Activated CD4-positive, CD25-positive, alpha-beta regulatory T cell treated with anti-CD3 and anti-CD28 coated beads, Interleukin-2, amount 50 U/mL, for 16 hours (primary cell): ENCODE measurements at regions not wholly inside any gene's neighbourhood (a gene's known extent, or its start where the extent isn't known, plus 50 kb on each side); places are given as distances from the start of the nearest gene placed in this dataset.
"Not testable (repeated sequence)": the region's sequence is repeated elsewhere in the genome, so short reads cannot be mapped to it uniquely, and the experiment has no call there.

Experiments
- DNase-seq: peaks from one replicate; pipeline ENCODE4 v3.0.0-alpha.2; 2020; ENCODE audit warnings: low read depth, low spot score

- no peak for DNase-seq
These were observed 361.0 kb downstream of the ADGRL2 start for GRCh38 chr1:82161700-82162141.

GRCh38 chr1:82160903-82161302, 360.2 kb downstream of the ADGRL2 start:
- DNase-seq = no peak

- DNase-seq = no peak
These were observed 359.3 kb downstream of the ADGRL2 start for GRCh38 chr1:82160036-82160435.

- DNase-seq = no peak
These were observed 358.2 kb downstream of the ADGRL2 start for GRCh38 chr1:82158981-82159380.

- no peak for DNase-seq
These were observed 353.7 kb downstream of the ADGRL2 start for GRCh38 chr1:82154219-82154970.

- no peak for DNase-seq
These were observed 353.0 kb downstream of the ADGRL2 start for GRCh38 chr1:82153752-82154151.

- no peak for DNase-seq
These were observed 352.5 kb downstream of the ADGRL2 start for GRCh38 chr1:82153272-82153629.

- no peak for DNase-seq
These were observed 351.9 kb downstream of the ADGRL2 start for GRCh38 chr1:82152356-82153271.

- no peak for DNase-seq
These were observed 344.9 kb downstream of the ADGRL2 start for GRCh38 chr1:82145656-82146055.

- no peak for DNase-seq
These were observed 342.5 kb downstream of the ADGRL2 start for GRCh38 chr1:82143108-82143833.

GRCh38 chr1:82141390-82141789, 340.7 kb downstream of the ADGRL2 start:
- no peak for DNase-seq

- DNase-seq = no peak
These were observed 339.2 kb downstream of the ADGRL2 start for GRCh38 chr1:82139751-82140468.

- not testable (repeated sequence) for DNase-seq
These were observed 335.6 kb downstream of the ADGRL2 start for GRCh38 chr1:82136351-82136750.

- no peak for DNase-seq
These were observed 325.1 kb downstream of the ADGRL2 start for GRCh38 chr1:82125866-82126265.

- DNase-seq = no peak
These were observed 324.4 kb downstream of the ADGRL2 start for GRCh38 chr1:82125119-82125518.

- DNase-seq = no peak
These were observed 320.7 kb downstream of the ADGRL2 start for GRCh38 chr1:82121421-82121820.

- DNase-seq = no peak
These were observed 315.4 kb downstream of the ADGRL2 start for GRCh38 chr1:82116105-82116504.

GRCh38 chr1:82114887-82115286, 314.2 kb downstream of the ADGRL2 start:
- no peak for DNase-seq

- DNase-seq = no peak
These were observed 309.9 kb downstream of the ADGRL2 start for GRCh38 chr1:82110366-82111254.

GRCh38 chr1:82108843-82109242, 308.1 kb downstream of the ADGRL2 start:
- DNase-seq = no peak
